GM12865 (cell line): ENCODE measurements at regions not wholly inside any gene's neighbourhood (a gene's known extent, or its start where the extent isn't known, plus 50 kb on each side); places are given as distances from the start of the nearest gene placed in this dataset.

ENCODE experiments used
- DNase-seq: peaks from one replicate; pipeline ENCODE4 v3.0.0; 2010; ENCODE audit warnings: low read depth
- H3K4me3 ChIP-seq: 2 replicates; pipeline ENCODE4 v1.5.1; 2011; ENCODE audit warnings: mild to moderate bottlenecking, low read depth, low read length, control low read depth
- TF ChIP-seq, protein P1 (sequence below): IDR thresholded peaks from 2 replicates; pipeline ENCODE4 v1.5.1; 2011; ENCODE audit warnings: low read length, control low read depth, low read depth, inconsistent platforms; ENCODE audit not compliant: insufficient read depth; ENCODE audit errors: missing control alignments

DNA sequence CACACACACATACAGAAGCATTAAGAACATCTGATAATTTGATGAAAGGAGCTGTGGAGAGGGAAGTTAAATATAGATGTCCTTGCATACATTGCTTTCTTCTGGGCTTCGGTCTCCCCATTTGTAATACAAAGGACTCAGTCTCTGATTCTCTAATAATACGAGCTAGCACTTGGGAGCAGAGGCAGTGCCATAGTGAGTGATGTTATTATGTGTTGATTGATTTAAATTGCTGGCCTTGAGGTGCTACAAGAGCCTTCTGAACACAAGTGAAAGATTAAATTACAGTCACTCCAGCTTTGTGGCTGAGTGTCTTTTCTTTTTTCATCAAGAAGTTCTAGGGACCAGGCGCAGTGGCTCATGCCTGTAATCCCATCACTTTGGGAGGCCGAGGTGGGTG is 61.5 kb upstream of the HMGXB4 start:
- no peak overlapping the region for H3K4me3 ChIP-seq
- DNase-seq, result no peak
- TF ChIP-seq, protein P1, sequence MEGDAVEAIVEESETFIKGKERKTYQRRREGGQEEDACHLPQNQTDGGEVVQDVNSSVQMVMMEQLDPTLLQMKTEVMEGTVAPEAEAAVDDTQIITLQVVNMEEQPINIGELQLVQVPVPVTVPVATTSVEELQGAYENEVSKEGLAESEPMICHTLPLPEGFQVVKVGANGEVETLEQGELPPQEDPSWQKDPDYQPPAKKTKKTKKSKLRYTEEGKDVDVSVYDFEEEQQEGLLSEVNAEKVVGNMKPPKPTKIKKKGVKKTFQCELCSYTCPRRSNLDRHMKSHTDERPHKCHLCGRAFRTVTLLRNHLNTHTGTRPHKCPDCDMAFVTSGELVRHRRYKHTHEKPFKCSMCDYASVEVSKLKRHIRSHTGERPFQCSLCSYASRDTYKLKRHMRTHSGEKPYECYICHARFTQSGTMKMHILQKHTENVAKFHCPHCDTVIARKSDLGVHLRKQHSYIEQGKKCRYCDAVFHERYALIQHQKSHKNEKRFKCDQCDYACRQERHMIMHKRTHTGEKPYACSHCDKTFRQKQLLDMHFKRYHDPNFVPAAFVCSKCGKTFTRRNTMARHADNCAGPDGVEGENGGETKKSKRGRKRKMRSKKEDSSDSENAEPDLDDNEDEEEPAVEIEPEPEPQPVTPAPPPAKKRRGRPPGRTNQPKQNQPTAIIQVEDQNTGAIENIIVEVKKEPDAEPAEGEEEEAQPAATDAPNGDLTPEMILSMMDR, result no peak

GRCh38 chr22:35197071-35197470 is 60.2 kb upstream of the HMGXB4 start:
- TF ChIP-seq, protein P1, result no peak
- peak; percentile 9 for DNase-seq
- no peak overlapping the region for H3K4me3 ChIP-seq

GRCh38 chr22:35197886-35198285 is 59.4 kb upstream of the HMGXB4 start:
- TF ChIP-seq, protein P1, result no peak
- no peak for DNase-seq
- no peak overlapping the region for H3K4me3 ChIP-seq

- TF ChIP-seq, protein P1, result no peak
- peak; percentile 18 for DNase-seq
- no peak overlapping the region for H3K4me3 ChIP-seq
Measured at GRCh38 chr22:35198738-35199137, 58.6 kb upstream of the HMGXB4 start.

GRCh38 chr22:35202376-35202775 is 54.9 kb upstream of the HMGXB4 start:
- DNase-seq, result no peak
- TF ChIP-seq, protein P1, result no peak
- no peak overlapping the region for H3K4me3 ChIP-seq

DNA sequence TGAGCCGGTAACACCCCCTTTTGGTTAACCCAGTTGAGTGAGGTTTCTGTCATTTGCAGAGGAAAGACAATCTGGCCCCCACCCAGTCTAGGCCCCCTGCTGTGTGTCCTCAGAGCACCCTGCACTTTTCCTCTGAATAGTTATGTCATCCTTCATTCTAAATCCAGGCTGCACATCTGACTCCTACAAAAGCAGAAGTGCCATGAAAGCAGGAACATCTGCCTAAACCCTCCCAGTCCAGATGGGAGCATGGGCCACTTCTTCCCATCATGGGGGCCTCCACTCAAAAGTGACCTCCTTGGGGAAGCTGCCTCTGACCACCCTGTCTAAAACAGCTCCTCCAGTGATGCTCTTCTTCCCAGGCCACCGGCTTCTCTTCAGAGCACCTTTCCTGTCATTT is 53.7 kb upstream of the HMGXB4 start:
- TF ChIP-seq, protein P1, result no peak
- H3K4me3 ChIP-seq, result no peak overlapping the region
- DNase-seq, result no peak
